Mucosa of descending colon (tissue), 3 donors: ENCODE measurements at regions not wholly inside any gene's neighbourhood (a gene's known extent, or its start where the extent isn't known, plus 50 kb on each side); places are given as distances from the start of the nearest gene placed in this dataset.

Source experiments
- ATAC-seq: fragments of 200-7000 bp; cut with Tn5 transposase; one replicate; pipeline ENCODE4 v1.9.1; 2020; ENCODE audit warnings: mild to moderate bottlenecking, moderate library complexity
- DNase-seq, 3 donors: peaks; one replicate each; pipeline ENCODE4 v3.0.0-alpha.2; 2020
- H3K36me3 ChIP-seq: fragments of 200-600 bp; one replicate; pipeline ENCODE4 v1.8.0; 2021; ENCODE audit warnings: low read depth, mild to moderate bottlenecking
- H3K4me1 ChIP-seq: fragments of 200-600 bp; one replicate; pipeline ENCODE4 v1.8.0; 2021; ENCODE audit warnings: low read depth, mild to moderate bottlenecking
- H3K4me3 ChIP-seq: fragments of 200-600 bp; one replicate; pipeline ENCODE4 v1.8.0; 2021; ENCODE audit warnings: mild to moderate bottlenecking
- H3K9me3 ChIP-seq: fragments of 200-600 bp; one replicate; pipeline ENCODE4 v1.8.0; 2021; ENCODE audit warnings: mild to moderate bottlenecking
- CTCF ChIP-seq: fragments of 200-600 bp; IDR thresholded peaks from one replicate; pipeline ENCODE4 v1.8.0; 2022; ENCODE audit warnings: antibody characterized with exemption, mild to moderate bottlenecking
- intact Hi-C, 2 donors: fragments of 100-400 bp; cut with DNase I in 1 of 2; cut with micrococcal nuclease in 1 of 2; formaldehyde crosslinking; loops; one replicate each; pipeline versions ENCODE4 v1.11.0 to v1.11.1; 2022; cut with DNase I, micrococcal nuclease
- donor health status: DM: no; HTN: no; CAD: no; lungs with moderate emphysema.
- donor health status: DM: no; HTN: no; CAD: no.
- donor health status: DM: no; HTN: yes; CAD: no.

GRCh38 chr18:75129717-75130477 is 79.0 kb downstream of the PTGR3 start:
- intact Hi-C loops: no loop called here
- ATAC-seq (no peak), DNase-seq (no peak)
- H3K36me3 ChIP-seq: no peaks in the 10 kb centered on the region
- TF ChIP-seq CTCF: no peak
- H3K4me1 ChIP-seq: peaks cover 5% of the 10 kb centered on the region
- H3K4me3 ChIP-seq: no peak overlapping the region
- no peaks in the 10 kb centered on the region for H3K9me3 ChIP-seq

- DNase-seq (no peak), ATAC-seq (no peak)
- TF ChIP-seq CTCF: no peak
- peaks cover 5% of the 10 kb centered on the region for H3K4me1 ChIP-seq
- H3K9me3 ChIP-seq: no peaks in the 10 kb centered on the region
- no peak overlapping the region for H3K4me3 ChIP-seq
- no peaks in the 10 kb centered on the region for H3K36me3 ChIP-seq
- intact Hi-C loops: no loop called here
These were observed 79.8 kb downstream of the PTGR3 start for GRCh38 chr18:75128911-75129716.

GRCh38 chr18:75128051-75128605 is 80.8 kb downstream of the PTGR3 start:
- H3K36me3 ChIP-seq: no peaks in the 10 kb centered on the region
- intact Hi-C loops: no loop called here
- H3K4me3 ChIP-seq: no peak overlapping the region
- H3K4me1 ChIP-seq: peaks cover 5% of the 10 kb centered on the region
- no peaks in the 10 kb centered on the region for H3K9me3 ChIP-seq
- TF ChIP-seq CTCF: no peak
- ATAC-seq: no peak
- DNase-seq: no peak

- Histone ChIP-seq H3K4me1 (peaks cover 5% of the 10 kb centered on the region), H3K4me3 (no peak overlapping the region), H3K36me3 (no peaks in the 10 kb centered on the region), H3K9me3 (no peaks in the 10 kb centered on the region)
- intact Hi-C loops: no loop called here
- TF ChIP-seq CTCF: no peak
- DNase-seq: peak; percentile 79 to 81 (median 80)
- ATAC-seq: peak; percentile 96
These were observed 81.6 kb downstream of the PTGR3 start for GRCh38 chr18:75127143-75128021.
